KOPT-K1 (cell line): ENCODE measurements at regions not wholly inside any gene's neighbourhood (a gene's known extent, or its start where the extent isn't known, plus 50 kb on each side); places are given as distances from the start of the nearest gene placed in this dataset.
"Not testable (repeated sequence)": the region's sequence is repeated elsewhere in the genome, so short reads cannot be mapped to it uniquely, and the experiment has no call there.

Experiments used
- H3K27ac ChIP-seq: fragments of 200-600 bp; sonication (generic); 2 replicates; pipeline ENCODE4 v1.5.1; 2016; ENCODE audit warnings: antibody characterized with exemption, mild to moderate bottlenecking, low read depth, low read length; ENCODE audit not compliant: poor library complexity, severe bottlenecking
- H3K36me3 ChIP-seq: fragments of 200-600 bp; sonication (generic); 2 replicates; pipeline ENCODE4 v1.5.1; 2017; ENCODE audit warnings: antibody characterized with exemption, mild to moderate bottlenecking, low read length, moderate library complexity; ENCODE audit not compliant: insufficient read depth
- H3K9me3 ChIP-seq: fragments of 200-600 bp; sonication (generic); 2 replicates; pipeline ENCODE4 v1.5.1; 2017; ENCODE audit warnings: antibody characterized with exemption, low read length, mild to moderate bottlenecking; ENCODE audit not compliant: insufficient read depth, poor library complexity, severe bottlenecking

- H3K9me3 ChIP-seq, result no peaks in the 10 kb centered on the region
- H3K36me3 ChIP-seq, result no peaks in the 10 kb centered on the region
- no peak overlapping the region for H3K27ac ChIP-seq
These were observed 111.8 kb upstream of the SLC35G4 start for GRCh38 chr18:11497585-11497984.

DNA sequence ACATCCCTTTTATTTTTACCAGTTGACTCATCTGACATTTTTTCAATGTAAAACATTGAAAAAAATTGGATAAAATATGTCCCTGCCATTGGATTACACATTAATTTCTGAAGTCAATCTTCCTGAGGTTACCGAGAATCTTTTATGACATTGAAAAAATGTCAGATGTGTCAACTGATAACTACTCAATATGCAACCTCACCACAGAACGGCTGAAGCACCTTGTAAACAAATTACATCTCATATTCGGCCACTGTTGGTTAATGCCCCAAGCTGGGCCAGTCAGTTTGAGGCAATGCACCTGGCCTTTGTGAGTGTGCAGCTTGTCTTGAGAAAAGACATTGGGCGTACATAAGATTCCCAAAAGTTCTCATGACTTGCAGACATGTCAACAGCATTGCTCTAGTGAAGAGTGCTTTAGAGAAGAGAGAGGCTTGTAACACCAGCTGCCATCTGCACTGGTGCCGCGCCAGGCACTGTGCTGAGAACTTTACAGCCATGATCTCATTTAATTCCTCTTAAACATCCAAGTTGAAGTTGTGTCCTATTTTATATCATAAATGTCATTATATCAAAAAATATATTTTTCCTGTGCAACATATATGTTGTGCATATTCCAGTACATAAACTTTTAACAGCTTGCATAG is 112.7 kb upstream of the SLC35G4 start:
- no peaks in the 10 kb centered on the region for H3K36me3 ChIP-seq
- no peak overlapping the region for H3K27ac ChIP-seq

DNA sequence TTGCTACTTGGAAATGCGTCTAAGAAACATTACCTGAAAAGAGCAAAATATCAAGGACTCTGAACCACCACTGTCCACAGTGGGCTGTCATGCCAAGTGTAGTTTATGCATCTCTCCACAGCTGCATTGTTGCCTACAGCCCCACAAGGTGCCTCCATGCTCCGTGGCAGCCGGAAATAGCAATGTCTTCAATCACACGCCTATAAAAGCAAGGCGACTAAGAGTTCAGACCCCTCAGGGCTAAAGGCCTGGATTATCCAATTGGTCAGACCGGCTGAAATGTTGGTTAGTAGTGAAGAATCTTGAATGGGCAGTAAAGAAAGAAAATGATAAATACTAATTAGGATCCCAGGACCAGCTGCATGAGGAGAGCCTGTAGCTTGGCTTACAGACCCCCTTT is 114.0 kb upstream of the SLC35G4 start:
- Histone ChIP-seq H3K36me3 (no peaks in the 10 kb centered on the region), H3K27ac (no peak overlapping the region), H3K9me3 (no peaks in the 10 kb centered on the region)

More for the DNA sequence above, 112.7 kb upstream of the SLC35G4 start:
- H3K9me3 ChIP-seq, result no peaks in the 10 kb centered on the region

DNA sequence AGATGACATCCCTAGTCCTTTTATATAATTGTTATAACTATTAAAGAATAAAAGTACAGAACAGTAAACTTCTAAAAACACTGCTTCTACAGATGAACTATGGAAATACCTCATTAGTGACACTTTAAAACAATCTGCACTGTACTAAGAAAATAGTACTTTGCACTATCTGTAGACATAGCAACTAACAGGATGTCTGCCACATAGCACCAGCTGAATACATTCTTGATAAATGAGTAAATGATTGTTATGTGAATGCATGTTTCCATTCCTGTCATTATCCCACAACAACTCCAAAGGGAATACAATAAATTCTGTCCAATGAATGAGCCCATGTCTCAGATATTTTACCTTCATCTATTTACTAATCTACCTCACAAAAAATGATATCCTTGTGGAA is 115.3 kb upstream of the SLC35G4 start:
- no peak overlapping the region for H3K27ac ChIP-seq
- no peaks in the 10 kb centered on the region for H3K36me3 ChIP-seq
- no peaks in the 10 kb centered on the region for H3K9me3 ChIP-seq

DNA sequence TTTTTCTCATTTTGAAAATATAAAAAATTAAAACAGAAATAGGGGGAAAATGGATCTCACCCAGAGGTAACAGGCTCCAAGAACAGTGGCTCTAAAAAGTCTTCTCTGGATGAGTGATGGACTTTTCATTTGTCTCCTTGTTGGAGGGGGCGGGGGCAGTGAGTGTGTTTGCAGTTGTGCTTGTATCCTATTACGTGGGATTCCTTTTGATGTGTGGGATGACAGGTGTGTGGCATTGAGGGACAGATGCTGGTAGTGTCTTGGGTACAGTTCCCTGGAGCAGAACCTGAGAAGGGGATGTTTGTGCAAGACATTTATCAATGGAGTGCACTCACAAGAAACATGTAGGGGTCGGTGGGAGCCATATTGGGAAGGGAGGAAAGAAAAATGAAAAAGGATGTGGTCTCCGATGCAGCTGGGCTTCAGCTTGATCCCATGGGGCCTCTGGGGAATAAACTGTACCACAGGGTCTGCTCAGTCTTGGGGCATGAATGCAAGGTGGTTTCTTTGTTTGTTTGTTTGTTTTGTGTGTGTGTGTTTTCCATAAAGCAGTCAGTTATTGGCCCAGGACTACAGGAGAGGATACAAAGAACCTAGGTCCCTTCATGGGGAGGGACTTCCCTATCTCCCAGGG is 120.0 kb upstream of the SLC35G4 start:
- no peaks in the 10 kb centered on the region for H3K9me3 ChIP-seq
- no peak overlapping the region for H3K27ac ChIP-seq
- H3K36me3 ChIP-seq, result no peaks in the 10 kb centered on the region

GRCh38 chr18:11488175-11488574 is 121.2 kb upstream of the SLC35G4 start:
- Histone ChIP-seq H3K36me3 (no peaks in the 10 kb centered on the region), H3K27ac (no peak overlapping the region), H3K9me3 (no peaks in the 10 kb centered on the region)

- Histone ChIP-seq H3K9me3 (no peaks in the 10 kb centered on the region), H3K36me3 (no peaks in the 10 kb centered on the region), H3K27ac (no peak overlapping the region)
These were observed 122.0 kb upstream of the SLC35G4 start for GRCh38 chr18:11487390-11487789.

DNA sequence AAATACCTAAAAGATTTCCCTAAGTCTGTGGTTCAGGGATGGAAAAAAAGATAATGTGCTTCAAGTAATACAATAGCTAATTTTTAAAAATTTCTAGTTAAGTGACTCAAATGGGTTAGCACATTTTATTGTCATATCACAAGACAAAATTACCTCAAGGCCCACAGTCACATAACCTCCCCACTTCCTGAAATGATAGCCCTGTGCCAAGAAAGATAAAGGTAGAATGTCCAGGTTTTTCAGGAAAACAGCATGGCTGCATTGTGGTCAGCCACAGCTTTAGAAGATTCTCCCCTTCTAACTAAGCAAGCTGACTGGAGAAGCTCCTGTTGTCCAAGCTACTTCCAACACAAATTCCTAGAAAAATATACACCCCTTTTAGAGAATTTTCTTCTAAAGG is 127.1 kb upstream of the SLC35G4 start:
- no peaks in the 10 kb centered on the region for H3K9me3 ChIP-seq
- no peaks in the 10 kb centered on the region for H3K36me3 ChIP-seq
- no peak overlapping the region for H3K27ac ChIP-seq

- H3K36me3 ChIP-seq, result no peaks in the 10 kb centered on the region
- no peaks in the 10 kb centered on the region for H3K9me3 ChIP-seq
- H3K27ac ChIP-seq, result no peak overlapping the region
These were observed 128.7 kb upstream of the SLC35G4 start for GRCh38 chr18:11480692-11481091.

- H3K27ac ChIP-seq, H3K9me3 ChIP-seq, H3K36me3 ChIP-seq: not testable (repeated sequence)
These were observed 130.4 kb upstream of the SLC35G4 start for GRCh38 chr18:11479031-11479430.

DNA sequence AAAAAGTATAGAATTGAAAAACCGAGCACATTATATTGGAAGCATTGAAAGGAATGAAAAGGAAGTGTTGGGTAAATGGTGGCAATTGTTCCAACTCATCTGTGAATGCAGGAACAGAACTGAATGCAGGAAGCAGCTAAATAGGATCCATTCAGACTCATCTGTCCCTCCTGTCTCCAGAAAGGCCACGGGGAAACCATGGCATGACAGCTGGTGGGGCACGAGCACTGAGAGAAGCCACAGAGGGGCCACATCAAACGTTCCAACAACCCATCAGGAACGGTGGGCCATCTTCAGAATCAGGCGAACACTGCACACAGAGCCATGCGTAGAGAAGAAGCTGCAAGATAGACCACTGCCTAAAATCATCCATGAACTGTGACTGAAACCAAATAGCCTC is 138.5 kb upstream of the SLC35G4 start:
- H3K27ac ChIP-seq, result no peak overlapping the region
- H3K36me3 ChIP-seq, result no peaks in the 10 kb centered on the region
- H3K9me3 ChIP-seq, result no peaks in the 10 kb centered on the region

- no peak overlapping the region for H3K27ac ChIP-seq
- H3K9me3 ChIP-seq, result no peaks in the 10 kb centered on the region
- H3K36me3 ChIP-seq, result no peaks in the 10 kb centered on the region
These were observed 140.8 kb upstream of the SLC35G4 start for GRCh38 chr18:11468617-11469016.

GRCh38 chr18:11468120-11468519 is 141.3 kb upstream of the SLC35G4 start:
- Histone ChIP-seq H3K27ac (no peak overlapping the region), H3K9me3 (no peaks in the 10 kb centered on the region), H3K36me3 (no peaks in the 10 kb centered on the region)

- H3K9me3 ChIP-seq, result no peaks in the 10 kb centered on the region
- no peak overlapping the region for H3K27ac ChIP-seq
- H3K36me3 ChIP-seq, result no peaks in the 10 kb centered on the region
These were observed 141.8 kb upstream of the SLC35G4 start for GRCh38 chr18:11467611-11468010.

GRCh38 chr18:11464129-11464528 is 145.3 kb upstream of the SLC35G4 start:
- Histone ChIP-seq H3K9me3 (no peaks in the 10 kb centered on the region), H3K27ac (no peak overlapping the region), H3K36me3 (no peaks in the 10 kb centered on the region)

GRCh38 chr18:11458447-11458846 is 150.9 kb upstream of the SLC35G4 start:
- Histone ChIP-seq H3K27ac (no peak overlapping the region), H3K9me3 (no peaks in the 10 kb centered on the region), H3K36me3 (no peaks in the 10 kb centered on the region)
